ENCODE measurements at regions not wholly inside any gene's neighbourhood (a gene's known extent, or its start where the extent isn't known, plus 50 kb on each side); places are given as distances from the start of the nearest gene placed in this dataset.

DNA sequence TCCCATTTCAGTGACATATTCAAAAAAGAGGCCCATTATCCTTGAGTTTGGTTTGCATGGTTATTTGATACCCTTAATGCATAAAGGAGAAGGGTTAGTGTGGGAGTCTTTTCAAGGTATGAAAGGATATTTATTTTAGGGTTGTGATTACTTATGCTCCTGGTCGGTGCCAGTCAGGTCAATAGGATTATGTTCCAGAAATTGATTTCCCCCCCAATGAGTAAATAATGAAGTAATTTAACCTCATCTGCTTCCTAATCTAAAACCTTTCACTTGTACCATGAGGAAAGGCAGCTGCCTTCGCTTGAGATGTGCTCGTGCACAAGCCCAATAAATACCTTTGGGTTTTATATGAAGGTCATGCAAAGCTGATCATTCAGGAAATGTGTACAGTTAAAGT, 55.0 kb upstream of the NR0B1 start (continued):
- TF ChIP-seq TFE3 (CRISPR knock-in tag; IDR thresholded peaks at IDR 0.05) (no peak), AFF4 (CRISPR knock-in tag; IDR thresholded peaks at IDR 0.05) (no peak)
